ENCODE measurements at regions not wholly inside any gene's neighbourhood (a gene's known extent, or its start where the extent isn't known, plus 50 kb on each side); places are given as distances from the start of the nearest gene placed in this dataset.

DNA sequence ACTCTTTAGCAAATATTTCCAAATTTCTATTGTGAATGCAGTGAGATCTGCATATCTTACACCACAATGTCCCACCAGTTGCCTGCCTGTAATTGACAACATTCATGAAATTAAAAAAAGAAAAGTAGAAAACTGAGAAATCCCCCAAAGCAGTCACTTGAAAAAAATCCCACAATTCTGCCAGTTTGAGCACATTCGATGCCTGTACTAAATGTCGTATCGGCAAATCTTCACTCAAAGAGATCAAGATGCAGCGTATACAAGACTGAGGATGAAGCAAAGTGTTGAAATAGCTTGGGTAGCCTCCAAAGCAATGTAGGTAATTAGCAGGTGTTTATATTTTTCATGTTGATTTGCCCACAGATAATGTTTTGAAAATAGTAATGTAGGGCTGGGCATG, 186.7 kb upstream of the ZEB2 start:
- no peak for DNase-seq

- no peak for DNase-seq
Observed at GRCh38 chr2:144705328-144706245, 185.7 kb upstream of the ZEB2 start.

GRCh38 chr2:144704709-144705095, 184.8 kb upstream of the ZEB2 start:
- DNase-seq: no peak

DNA sequence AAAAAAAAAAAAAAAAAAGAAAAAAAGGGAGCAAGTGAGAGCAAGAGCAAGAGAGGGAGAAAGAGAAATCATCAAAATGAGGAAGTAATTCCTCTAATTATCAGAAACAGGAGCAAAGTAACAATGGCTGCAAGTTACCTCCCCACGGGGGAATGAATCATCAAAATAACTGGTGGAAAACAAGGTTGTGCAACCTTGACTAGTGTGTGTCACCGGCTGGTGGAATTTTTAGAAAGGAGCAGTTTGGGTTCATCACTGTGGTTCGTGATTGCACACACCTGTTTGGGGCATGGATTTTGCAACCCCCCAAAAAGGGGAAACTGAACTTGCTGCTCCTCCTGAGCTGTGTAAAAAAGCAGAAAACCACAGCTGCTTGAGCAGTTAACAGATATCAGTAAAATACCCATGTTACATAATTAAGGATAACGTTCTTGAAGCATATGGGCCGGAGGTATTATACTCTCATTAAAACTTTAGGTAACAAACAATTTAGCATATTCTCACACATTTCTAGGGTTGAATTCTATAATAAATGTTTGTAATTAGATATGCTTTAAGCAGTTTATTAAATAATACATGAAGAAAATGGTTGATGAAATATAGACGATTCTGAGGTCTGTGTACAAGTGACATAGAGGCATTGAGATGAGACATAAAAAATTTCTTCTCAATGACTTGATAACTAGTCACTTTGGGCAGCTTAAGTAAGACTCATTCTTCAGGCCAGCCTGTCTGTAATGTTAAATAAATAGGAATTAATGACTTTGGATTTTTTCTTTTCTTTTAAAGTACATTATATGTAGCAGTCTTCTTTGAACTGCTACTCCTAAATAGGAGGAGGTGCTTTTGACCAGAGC, 184.2 kb upstream of the ZEB2 start:
- peak; percentile 75 for DNase-seq

DNA sequence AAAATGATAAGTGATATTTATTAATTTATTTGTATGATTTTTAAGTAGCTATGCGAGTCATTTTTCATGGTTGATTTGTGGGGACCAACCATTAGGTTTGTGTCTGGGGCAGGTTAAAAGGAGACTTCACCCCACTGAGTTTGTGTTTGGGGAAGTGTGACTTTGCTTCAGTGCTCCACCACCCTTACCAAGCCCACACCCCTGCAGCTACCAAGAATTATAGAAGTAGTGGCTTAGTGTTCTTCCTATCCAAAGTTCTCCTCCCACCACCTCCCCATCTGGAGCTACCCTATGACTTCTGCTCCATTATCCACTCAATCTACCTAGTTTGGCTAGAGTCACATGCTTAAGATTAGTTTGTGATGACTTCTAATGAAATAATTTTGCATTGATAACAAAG, 182.1 kb upstream of the ZEB2 start:
- DNase-seq: peak; percentile 23

DNA sequence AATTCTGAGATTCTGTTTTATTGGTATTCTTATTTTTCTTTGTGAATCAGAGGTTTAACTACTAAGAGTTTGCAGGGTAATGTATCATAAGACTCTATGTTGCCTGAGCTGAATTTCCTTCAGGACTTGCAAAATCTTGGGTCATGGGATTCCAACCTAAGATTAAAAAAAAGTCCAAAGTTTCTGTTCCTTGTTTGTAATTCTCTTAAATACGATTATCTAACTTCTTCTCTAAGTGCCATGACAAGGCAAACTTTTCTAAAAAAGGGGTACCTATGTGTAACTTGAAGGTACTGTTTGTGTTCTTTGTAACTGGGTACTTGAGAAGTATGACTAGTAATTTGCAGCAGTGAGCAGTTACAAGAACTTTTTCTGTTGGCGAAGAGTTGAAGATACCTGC, 181.3 kb upstream of the ZEB2 start:
- DNase-seq: no peak

- no peak for DNase-seq
Observed at GRCh38 chr2:144698156-144698555, 178.2 kb upstream of the ZEB2 start.

- no peak for DNase-seq
Observed at GRCh38 chr2:144695657-144696056, 175.7 kb upstream of the ZEB2 start.

DNA sequence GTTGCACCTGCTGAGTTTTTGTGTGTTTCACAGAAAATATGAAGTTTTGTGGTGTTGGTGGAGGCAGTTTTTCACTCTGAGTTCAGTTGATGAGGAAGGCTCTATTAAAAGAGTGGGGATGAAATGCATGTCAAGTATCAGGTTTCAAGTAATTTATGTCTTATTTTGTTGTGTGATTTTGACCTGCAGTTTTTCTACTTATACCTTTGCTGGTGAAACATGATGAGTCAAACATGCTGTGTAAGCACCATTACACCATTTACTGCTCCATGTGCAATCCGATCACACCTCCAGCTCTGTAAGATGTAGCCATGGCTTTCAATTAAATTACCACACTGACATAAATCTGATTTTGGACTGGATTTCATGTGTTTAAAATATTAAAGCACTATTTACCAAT, 174.5 kb upstream of the ZEB2 start:
- no peak for DNase-seq

DNA sequence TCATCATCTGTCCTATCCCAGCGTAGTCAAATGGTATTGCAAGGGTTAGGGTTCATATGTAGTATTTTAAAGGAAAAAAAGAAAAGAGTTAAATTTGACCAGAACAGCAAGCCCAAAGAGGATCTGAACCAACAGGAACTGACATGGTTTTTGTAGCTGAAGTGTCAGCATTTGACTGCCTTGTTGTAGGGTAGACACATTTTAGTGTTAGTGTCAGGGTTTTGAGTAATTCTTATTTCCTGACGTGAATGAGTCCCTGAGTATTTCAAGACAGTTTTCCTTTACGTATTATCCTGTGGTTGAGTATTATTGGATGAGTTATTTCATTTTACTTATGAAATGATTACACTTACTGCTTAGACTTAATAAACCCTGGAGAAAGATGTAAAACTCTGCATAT, 173.3 kb upstream of the ZEB2 start:
- no peak for DNase-seq

DNA sequence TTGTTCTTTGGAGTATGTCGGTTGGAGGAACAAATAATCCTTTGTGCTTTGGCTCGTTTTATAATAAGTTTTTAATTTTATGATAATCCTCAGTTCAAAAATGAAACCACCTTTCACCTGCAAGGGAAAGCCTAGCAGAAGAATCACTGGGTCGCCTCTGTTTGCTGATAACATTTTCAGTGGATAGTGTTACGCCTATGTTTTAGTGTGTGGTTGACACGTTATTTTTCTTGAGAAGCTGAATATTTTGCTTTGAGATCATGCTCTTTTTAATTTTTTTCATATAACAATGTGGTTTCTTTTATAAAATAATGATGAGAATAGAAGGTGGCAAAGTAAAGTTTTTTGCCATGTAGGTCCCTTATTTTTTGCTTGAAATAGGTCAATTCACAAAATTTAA, 172.7 kb upstream of the ZEB2 start:
- no peak for DNase-seq

DNA sequence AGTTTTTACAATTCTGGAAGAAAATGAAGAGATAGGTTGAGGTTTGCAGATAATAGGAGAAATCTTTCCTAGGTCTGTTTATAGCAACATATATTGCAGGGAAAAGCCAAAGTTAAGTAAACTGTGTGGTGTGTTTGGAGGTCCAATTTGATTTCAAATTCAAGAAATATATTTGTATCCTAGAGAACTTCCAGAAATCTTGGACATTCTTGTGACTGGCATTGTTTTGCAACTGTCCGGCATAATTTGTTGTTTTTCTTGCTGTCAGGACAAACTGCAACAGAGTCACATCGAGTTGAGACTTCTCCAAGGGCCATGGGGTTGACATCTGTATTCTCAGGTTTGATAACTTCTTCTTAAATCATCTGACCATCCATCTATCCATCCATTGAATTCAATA, 170.9 kb upstream of the ZEB2 start:
- DNase-seq: no peak

GRCh38 chr2:144686518-144687215, 166.7 kb upstream of the ZEB2 start:
- no peak for DNase-seq

DNA sequence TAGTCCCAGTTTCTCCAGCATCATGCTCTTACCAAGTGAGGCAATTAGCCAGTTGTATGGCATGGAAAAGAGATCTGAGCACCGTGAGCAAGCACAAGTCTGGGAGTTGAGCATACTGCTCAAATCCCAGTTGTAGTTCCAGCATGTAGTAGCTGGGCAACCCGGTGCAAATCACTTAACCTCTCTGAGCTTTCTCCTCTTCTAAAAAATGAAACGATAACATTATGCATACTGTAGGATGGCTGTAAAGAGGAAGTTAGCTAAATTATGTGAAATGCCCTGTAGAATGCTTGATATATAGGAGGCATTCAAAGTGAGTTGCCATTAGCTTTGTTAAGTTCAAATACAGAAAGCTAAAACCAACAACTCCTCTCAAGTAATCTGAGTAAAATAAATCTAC, 164.0 kb upstream of the ZEB2 start:
- DNase-seq: no peak

GRCh38 chr2:144683107-144683753, 163.3 kb upstream of the ZEB2 start:
- no peak for DNase-seq

- peak; percentile 57 for DNase-seq
Observed at GRCh38 chr2:144682248-144682647, 162.3 kb upstream of the ZEB2 start.

DNA sequence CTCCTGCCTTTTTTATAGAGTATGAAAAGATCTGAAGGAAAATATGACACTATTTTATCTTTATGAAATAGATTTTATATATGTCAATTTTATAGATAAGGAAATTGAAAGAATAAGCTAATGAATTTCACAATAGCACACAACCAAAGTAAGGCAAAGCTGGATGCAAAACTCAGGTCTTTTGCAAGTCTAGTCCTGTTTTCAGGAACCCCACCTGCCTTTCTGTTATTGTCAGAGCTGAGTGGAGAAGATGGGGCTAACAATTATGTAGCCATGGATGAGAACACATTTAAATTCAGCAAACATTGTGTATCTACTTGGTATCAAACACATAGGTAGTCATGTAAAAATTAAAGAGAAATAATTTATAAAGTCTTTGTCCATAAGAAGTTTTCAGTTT, 161.5 kb upstream of the ZEB2 start:
- DNase-seq: no peak

DNA sequence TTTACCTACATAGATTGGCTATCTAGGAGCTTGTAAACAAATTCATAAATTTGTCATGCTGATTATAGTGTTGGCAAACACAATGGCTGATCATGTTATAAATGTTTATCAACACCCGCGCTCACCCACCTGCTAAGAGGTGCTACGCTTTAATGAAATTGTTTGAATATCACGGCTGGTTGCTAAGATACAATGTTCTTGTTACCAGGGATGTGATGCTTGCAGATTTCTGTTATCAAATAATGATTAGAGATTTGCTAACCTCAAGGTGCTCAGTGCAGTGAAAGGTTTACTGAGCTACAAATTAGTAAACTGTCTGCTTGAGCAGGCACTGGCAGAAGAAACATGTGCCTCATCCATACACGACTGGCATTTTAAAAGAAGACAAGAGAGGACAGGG, 160.0 kb upstream of the ZEB2 start:
- DNase-seq: no peak

DNA sequence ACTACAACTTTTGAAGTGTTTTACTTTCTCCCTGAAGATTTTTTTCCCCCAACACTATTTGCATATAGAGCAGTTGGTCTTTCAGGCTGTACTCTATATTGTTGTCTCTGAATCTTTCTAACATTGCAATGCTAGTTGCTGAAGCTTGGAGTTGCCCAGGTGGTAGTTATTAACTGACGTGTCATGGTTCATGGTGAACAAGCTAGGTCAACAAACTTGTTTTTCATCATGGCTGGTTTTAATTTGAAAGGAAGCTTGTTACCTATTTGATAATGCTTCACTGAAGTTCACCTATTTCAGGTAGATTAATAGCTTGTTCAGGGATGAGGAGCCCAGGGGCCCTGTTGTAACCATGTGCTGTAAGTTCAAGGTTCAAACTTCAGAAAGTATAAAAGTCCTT, 158.8 kb upstream of the ZEB2 start:
- no peak for DNase-seq

- DNase-seq: no peak
Observed at GRCh38 chr2:144675731-144676130, 155.8 kb upstream of the ZEB2 start.

- DNase-seq: no peak
Observed at GRCh38 chr2:144675331-144675730, 155.4 kb upstream of the ZEB2 start.

- no peak for DNase-seq
Observed at GRCh38 chr2:144674071-144674470, 154.2 kb upstream of the ZEB2 start.

- DNase-seq: no peak
Observed at GRCh38 chr2:144673456-144673855, 153.5 kb upstream of the ZEB2 start.
